Liver (tissue), 8 donors: ENCODE measurements at regions not wholly inside any gene's neighbourhood (a gene's known extent, or its start where the extent isn't known, plus 50 kb on each side); places are given as distances from the start of the nearest gene placed in this dataset.
A peak's percentile ranks its signal among the peaks of the same experiment; 100 is the strongest.

Source experiments
- DNase-seq: peaks from one replicate; pipeline ENCODE4 v3.0.0-alpha.2; 2017; ENCODE audit warnings: low spot score
- H3K27ac ChIP-seq, 2 donors: one replicate each; pipeline ENCODE4 v1.7.0; 2013; ENCODE audit warnings: inconsistent platforms in 2 of 2, low read length in 2 of 2, control low read depth in 1 of 2, low read depth in 1 of 2, mild to moderate bottlenecking in 1 of 2
- H3K27me3 ChIP-seq, 4 donors: one replicate each; pipeline versions ENCODE4 v1.6.1 to v1.7.0; 2013; ENCODE audit warnings: low read length in 3 of 4, inconsistent platforms in 1 of 4, mild to moderate bottlenecking in 1 of 4, moderate library complexity in 1 of 4; ENCODE audit not compliant: control insufficient read depth in 4 of 4, insufficient read depth in 4 of 4
- H3K36me3 ChIP-seq, 4 donors: one replicate each; pipeline versions ENCODE4 v1.6.1 to v1.7.0; 2013; ENCODE audit warnings: low read length in 3 of 4, mild to moderate bottlenecking in 3 of 4, low read depth in 1 of 4, moderate library complexity in 1 of 4; ENCODE audit not compliant: control insufficient read depth in 4 of 4, insufficient read depth in 3 of 4
- H3K4me1 ChIP-seq, 4 donors: one replicate each; pipeline versions ENCODE4 v1.6.1 to v1.7.0; 2013; ENCODE audit warnings: low read length in 3 of 4, mild to moderate bottlenecking in 3 of 4, moderate library complexity in 1 of 4; ENCODE audit not compliant: control insufficient read depth in 4 of 4, insufficient read depth in 4 of 4
- H3K4me3 ChIP-seq, 3 donors: one replicate each; pipeline versions ENCODE4 v1.6.1 to v1.7.0; 2013; ENCODE audit warnings: low read length in 3 of 3, control low read depth in 1 of 3, low read depth in 1 of 3, mild to moderate bottlenecking in 1 of 3
- H3K9ac ChIP-seq, 2 donors: one replicate each; pipeline ENCODE4 v1.7.0; 2013; ENCODE audit warnings: low read length in 2 of 2, mild to moderate bottlenecking in 2 of 2, moderate library complexity in 2 of 2, control low read depth in 1 of 2, low read depth in 1 of 2
- H3K9me3 ChIP-seq, 4 donors: one replicate each; pipeline versions ENCODE4 v1.6.1 to v1.7.0; 2013; ENCODE audit warnings: low read length in 3 of 4; ENCODE audit not compliant: control insufficient read depth in 4 of 4
- CTCF ChIP-seq: fragments of 150-350 bp; IDR thresholded peaks from 2 replicates; pipeline ENCODE4 v1.5.1; 2017; ENCODE audit warnings: improper control_type of control experiment, low read depth, low read length; ENCODE audit not compliant: missing input control
- EGR1 ChIP-seq, 2 donors: IDR thresholded peaks; 2 replicates each; pipeline ENCODE4 v1.6.1; 2016 to 2018; ENCODE audit warnings: antibody characterized with exemption in 2 of 2, low read depth in 2 of 2
- FOXA1 ChIP-seq: IDR thresholded peaks from 2 replicates; pipeline ENCODE4 v1.6.1; 2016; ENCODE audit warnings: antibody characterized with exemption
- FOXA2 ChIP-seq: IDR thresholded peaks from 2 replicates; pipeline ENCODE4 v1.6.1; 2016; ENCODE audit warnings: antibody characterized with exemption
- GABPA ChIP-seq, 2 donors: IDR thresholded peaks in 1 of 2; conservative IDR thresholded peaks in 1 of 2; 2 replicates each; pipeline ENCODE4 v1.6.1; 2016; ENCODE audit warnings: antibody characterized with exemption in 2 of 2, mild to moderate bottlenecking in 1 of 2, moderate library complexity in 1 of 2
- HNF4A ChIP-seq, 2 donors: conservative IDR thresholded peaks; 2 replicates each; pipeline ENCODE4 v1.6.1; 2016; ENCODE audit warnings: antibody characterized with exemption in 2 of 2, mild to moderate bottlenecking in 2 of 2
- HNF4G ChIP-seq: IDR thresholded peaks from 2 replicates; pipeline ENCODE4 v1.6.1; 2016; ENCODE audit warnings: antibody characterized with exemption
- JUND ChIP-seq, 2 donors: IDR thresholded peaks; 2 replicates each; pipeline ENCODE4 v1.6.1; 2016; ENCODE audit warnings: antibody characterized with exemption in 2 of 2
- MAX ChIP-seq: IDR thresholded peaks from 2 replicates; pipeline ENCODE4 v1.6.1; 2016; ENCODE audit warnings: antibody characterized with exemption
- NR2F2 ChIP-seq: IDR thresholded peaks from 2 replicates; pipeline ENCODE4 v1.6.1; 2016; ENCODE audit warnings: antibody characterized with exemption
- RAD21 ChIP-seq, 2 donors: IDR thresholded peaks; 2 replicates each; pipeline ENCODE4 v1.6.1; 2016; ENCODE audit warnings: antibody characterized with exemption in 2 of 2, mild to moderate bottlenecking in 2 of 2
- REST ChIP-seq: IDR thresholded peaks from 2 replicates; pipeline ENCODE4 v1.6.1; 2016; ENCODE audit warnings: antibody characterized with exemption, mild to moderate bottlenecking
- RXRA ChIP-seq, 2 donors: IDR thresholded peaks; 2 replicates each; pipeline ENCODE4 v1.6.1; 2017 to 2018; ENCODE audit warnings: antibody characterized with exemption in 2 of 2, mild to moderate bottlenecking in 1 of 2
- SP1 ChIP-seq: IDR thresholded peaks from 2 replicates; pipeline ENCODE4 v1.6.1; 2018; ENCODE audit warnings: antibody characterized with exemption, mild to moderate bottlenecking
- TAF1 ChIP-seq: conservative IDR thresholded peaks from 2 replicates; pipeline ENCODE4 v1.6.1; 2016; ENCODE audit warnings: antibody characterized with exemption, mild to moderate bottlenecking
- YY1 ChIP-seq: IDR thresholded peaks from 2 replicates; pipeline ENCODE4 v1.6.1; 2016; ENCODE audit warnings: antibody characterized with exemption, mild to moderate bottlenecking
- WGBS: extraction: QIAGEN DNeasy Blood & Tissue Kit; methylation state at CpG from one replicate; pipeline ENCODE4 v1.1.7; 2013; 5-methylcytosine and 5-hydroxymethylcytosine counted together
- TF ChIP-seq, protein P1 (sequence below): IDR thresholded peaks from 2 replicates; pipeline ENCODE4 v1.6.1; 2016; ENCODE audit warnings: antibody characterized with exemption
- TF ChIP-seq, protein P2 (sequence below): IDR thresholded peaks from 2 replicates; pipeline ENCODE4 v1.6.1; 2016; ENCODE audit warnings: antibody characterized with exemption
- donor health status: healthy.
- donor health status: healthy.
- donor health status: healthy.
- donor health status: healthy.
- donor health status: healthy.

DNA sequence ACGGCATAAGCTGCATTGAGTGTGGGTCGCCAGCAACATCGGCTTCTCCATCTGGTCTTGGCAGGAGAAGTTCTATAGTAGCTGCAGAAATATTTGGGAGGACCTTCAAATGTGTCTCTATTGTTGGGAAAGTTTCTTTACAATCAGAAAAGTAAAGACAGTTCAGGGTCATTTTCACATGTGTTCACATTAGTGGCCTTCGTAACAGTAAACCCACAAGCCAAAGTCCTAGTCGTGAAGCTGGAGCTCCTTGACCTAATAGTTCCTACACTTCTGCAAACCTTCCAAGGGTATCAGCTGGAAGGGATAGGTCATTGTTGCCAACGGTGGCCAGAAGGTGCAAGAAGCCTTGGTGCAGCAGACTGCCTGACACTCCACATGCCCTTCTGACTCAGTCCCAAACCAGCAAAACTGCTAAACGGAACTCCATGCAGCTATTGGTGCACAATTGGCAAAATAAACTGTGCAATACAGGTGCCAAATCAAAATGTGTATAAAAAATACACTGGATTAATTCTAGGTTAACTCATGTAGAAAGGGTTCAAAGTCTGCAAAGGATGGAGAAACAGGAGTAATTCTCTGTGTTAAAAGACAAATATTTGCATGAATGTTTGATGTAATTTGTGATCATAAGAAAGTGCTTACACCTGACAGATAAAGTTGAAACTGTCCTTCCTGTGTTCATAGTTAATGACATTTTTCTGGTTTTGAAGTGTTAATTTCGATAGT is 102.8 kb upstream of the EGFR start:
- Histone ChIP-seq H3K27ac (peak overlapping the region; percentile 71 to 85), H3K27me3 (no peaks in the 10 kb centered on the region), H3K9me3 (no peaks in the 10 kb centered on the region), H3K4me3 (no peak overlapping the region), H3K36me3 (no peaks in the 10 kb centered on the region), H3K9ac (no peak overlapping the region), H3K4me1 (peaks cover 4 to 25% (median 21%) of the 10 kb centered on the region in 4 donors)
- no peak for DNase-seq
- TF ChIP-seq MAX, result peak; percentile 28
- no peak for TF ChIP-seq CTCF
- TF ChIP-seq YY1, result peak; percentile 63
- peak; percentile 88 to 92 for TF ChIP-seq HNF4A (conservative IDR thresholded peaks at IDR 0.05)
- TF ChIP-seq FOXA1, result no peak
- no peak for TF ChIP-seq GABPA (IDR thresholded peaks at IDR 0.05 in 1 of 2, conservative IDR thresholded peaks at IDR 0.05 in 1 of 2)
- TF ChIP-seq EGR1 (IDR thresholded peaks at IDR 0.05; ENCODE audit: low read depth in 2 of 2), result no peak
- TF ChIP-seq, protein P1, sequence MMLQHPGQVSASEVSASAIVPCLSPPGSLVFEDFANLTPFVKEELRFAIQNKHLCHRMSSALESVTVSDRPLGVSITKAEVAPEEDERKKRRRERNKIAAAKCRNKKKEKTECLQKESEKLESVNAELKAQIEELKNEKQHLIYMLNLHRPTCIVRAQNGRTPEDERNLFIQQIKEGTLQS, result no peak
- TF ChIP-seq FOXA2, result no peak
- TF ChIP-seq, protein P2, sequence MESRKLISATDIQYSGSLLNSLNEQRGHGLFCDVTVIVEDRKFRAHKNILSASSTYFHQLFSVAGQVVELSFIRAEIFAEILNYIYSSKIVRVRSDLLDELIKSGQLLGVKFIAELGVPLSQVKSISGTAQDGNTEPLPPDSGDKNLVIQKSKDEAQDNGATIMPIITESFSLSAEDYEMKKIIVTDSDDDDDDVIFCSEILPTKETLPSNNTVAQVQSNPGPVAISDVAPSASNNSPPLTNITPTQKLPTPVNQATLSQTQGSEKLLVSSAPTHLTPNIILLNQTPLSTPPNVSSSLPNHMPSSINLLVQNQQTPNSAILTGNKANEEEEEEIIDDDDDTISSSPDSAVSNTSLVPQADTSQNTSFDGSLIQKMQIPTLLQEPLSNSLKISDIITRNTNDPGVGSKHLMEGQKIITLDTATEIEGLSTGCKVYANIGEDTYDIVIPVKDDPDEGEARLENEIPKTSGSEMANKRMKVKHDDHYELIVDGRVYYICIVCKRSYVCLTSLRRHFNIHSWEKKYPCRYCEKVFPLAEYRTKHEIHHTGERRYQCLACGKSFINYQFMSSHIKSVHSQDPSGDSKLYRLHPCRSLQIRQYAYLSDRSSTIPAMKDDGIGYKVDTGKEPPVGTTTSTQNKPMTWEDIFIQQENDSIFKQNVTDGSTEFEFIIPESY, result peak; percentile 57
- TF ChIP-seq NR2F2, result no peak
- no peak for TF ChIP-seq TAF1
- peak; percentile 33 for TF ChIP-seq REST
- peak; percentile 58 to 77 for TF ChIP-seq RXRA (IDR thresholded peaks at IDR 0.05)
- TF ChIP-seq SP1, result peak; percentile 82
- peak; percentile 21 to 42 for TF ChIP-seq RAD21 (IDR thresholded peaks at IDR 0.05)
- TF ChIP-seq HNF4G, result peak; percentile 75
- TF ChIP-seq JUND (IDR thresholded peaks at IDR 0.05), result peak; percentile 31 to 51
- WGBS, result 51% methylated on average over 8 of the region's 8 CpGs
